ENCODE measurements at regions not wholly inside any gene's neighbourhood (a gene's known extent, or its start where the extent isn't known, plus 50 kb on each side); places are given as distances from the start of the nearest gene placed in this dataset.

GRCh38 chr7:81206667-81207360 lies 288.0 kb upstream of the SEMA3C start:
- ChIA-PET POLR2A (no interaction called here), CTCF (no interaction called here)
- TF ChIP-seq CTCF (IDR thresholded peaks at IDR 0.05; ENCODE audit: insufficient read depth, low read length, missing control alignments), result no peak
- no peak overlapping the region for H3K4me3 ChIP-seq (ENCODE audit: low read depth, low read length)
- no peak for DNase-seq (ENCODE audit: low read depth, low spot score)

GRCh38 chr7:81206217-81206616 lies 287.4 kb upstream of the SEMA3C start:
- POLR2A ChIA-PET, result no interaction called here
- CTCF ChIA-PET, result no interaction called here
- TF ChIP-seq CTCF (IDR thresholded peaks at IDR 0.05; ENCODE audit: insufficient read depth, low read length, missing control alignments), result no peak
- no peak for DNase-seq (ENCODE audit: low read depth, low spot score)
- H3K4me3 ChIP-seq (ENCODE audit: low read depth, low read length), result no peak overlapping the region

GRCh38 chr7:81201188-81201587 lies 282.3 kb upstream of the SEMA3C start:
- ChIA-PET POLR2A (no interaction called here), CTCF (no interaction called here)
- TF ChIP-seq CTCF (IDR thresholded peaks at IDR 0.05; ENCODE audit: insufficient read depth, low read length, missing control alignments), result no peak
- H3K4me3 ChIP-seq (ENCODE audit: low read depth, low read length), result no peak overlapping the region
- no peak for DNase-seq (ENCODE audit: low read depth, low spot score)

GRCh38 chr7:81198766-81199165 lies 279.9 kb upstream of the SEMA3C start:
- no peak for TF ChIP-seq CTCF (IDR thresholded peaks at IDR 0.05; ENCODE audit: insufficient read depth, low read length, missing control alignments)
- CTCF ChIA-PET, result no interaction called here
- no peak for DNase-seq (ENCODE audit: low read depth, low spot score)
- POLR2A ChIA-PET, result no interaction called here
- no peak overlapping the region for H3K4me3 ChIP-seq (ENCODE audit: low read depth, low read length)

GRCh38 chr7:81197266-81197665 lies 278.4 kb upstream of the SEMA3C start:
- CTCF ChIA-PET, result no interaction called here
- TF ChIP-seq CTCF (IDR thresholded peaks at IDR 0.05; ENCODE audit: insufficient read depth, low read length, missing control alignments), result no peak

GRCh38 chr7:81195033-81195432 lies 276.2 kb upstream of the SEMA3C start:
- POLR2A ChIA-PET, result no interaction called here
- no peak overlapping the region for H3K4me3 ChIP-seq (ENCODE audit: low read depth, low read length)
- DNase-seq (ENCODE audit: low read depth, low spot score), result no peak
- no peak for TF ChIP-seq CTCF (IDR thresholded peaks at IDR 0.05; ENCODE audit: insufficient read depth, low read length, missing control alignments)
- CTCF ChIA-PET, result no interaction called here

More at GRCh38 chr7:81197266-81197665, 278.4 kb upstream of the SEMA3C start:
- no peak for DNase-seq (ENCODE audit: low read depth, low spot score)
- H3K4me3 ChIP-seq (ENCODE audit: low read depth, low read length), result no peak overlapping the region
- POLR2A ChIA-PET, result no interaction called here

Data from AG04449 (cell line).